ENCODE measurements at regions not wholly inside any gene's neighbourhood (a gene's known extent, or its start where the extent isn't known, plus 50 kb on each side); places are given as distances from the start of the nearest gene placed in this dataset.

DNA sequence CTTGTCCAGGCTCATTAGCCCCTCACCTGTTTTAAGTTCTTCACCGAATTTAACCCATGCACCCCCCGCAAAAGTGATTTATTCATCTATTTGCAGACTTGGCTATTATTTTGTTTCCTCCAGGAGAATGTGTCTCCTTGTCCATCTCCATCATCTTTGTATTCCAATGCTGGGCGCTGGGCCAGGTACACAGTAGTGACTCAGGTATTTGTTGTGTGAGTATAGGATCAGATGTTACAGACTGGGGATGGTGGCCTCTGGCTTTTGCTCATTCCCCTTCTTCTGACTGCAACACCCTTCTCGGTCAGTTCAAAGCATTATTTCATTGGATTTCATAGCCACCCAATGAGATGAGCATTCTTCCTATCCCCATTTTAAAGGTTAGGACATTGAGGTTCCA is 408.2 kb downstream of the MN1 start:
- WGBS (ENCODE audit: extremely low coverage, insufficient read length, low lambda C conversion rate) = no CpG with 5 or more reads among the region's 4 CpGs
- Histone ChIP-seq H3T11ph (ENCODE audit: low read length) (no peak overlapping the region), H3K79me2 (ENCODE audit: insufficient read depth, low read length) (no peaks in the 10 kb centered on the region), H3K23me2 (ENCODE audit: insufficient read length, low read depth, low read length, poor library complexity, severe bottlenecking) (no peaks in the 10 kb centered on the region), H4K91ac (ENCODE audit: insufficient read length, low read depth, low read length) (no peak overlapping the region), H2AFZ (ENCODE audit: low read length) (no peak overlapping the region), H3K14ac (ENCODE audit: insufficient read depth, low read length) (no peak overlapping the region), H2BK15ac (ENCODE audit: low read depth, low read length) (no peak overlapping the region), H4K20me1 (ENCODE audit: control insufficient read depth, insufficient read depth, insufficient read length) (no peaks in the 10 kb centered on the region), H3K9ac (ENCODE audit: extremely low read depth, insufficient read length, low read length) (no peak overlapping the region), H2BK5ac (ENCODE audit: insufficient read length, low read length) (no peak overlapping the region), H3K27me3 (ENCODE audit: insufficient read depth, low read length) (no peaks in the 10 kb centered on the region), H3K27ac (ENCODE audit: insufficient read length, low read depth, low read length) (no peak overlapping the region), H3K18ac (ENCODE audit: insufficient read length, low read depth, low read length) (no peak overlapping the region), H2BK12ac (ENCODE audit: insufficient read length, low read depth, low read length) (no peak overlapping the region), H3K4me2 (ENCODE audit: insufficient read depth, insufficient read length, low read length) (no peak overlapping the region), H3K23ac (ENCODE audit: insufficient read length, low read depth, low read length) (no peak overlapping the region), H3K79me1 (ENCODE audit: insufficient read depth, low read depth, low read length, poor library complexity, severe bottlenecking) (no peaks in the 10 kb centered on the region), H2BK120ac (ENCODE audit: low read depth, low read length, poor library complexity, severe bottlenecking) (no peak overlapping the region), H3K9me3 (ENCODE audit: control insufficient read depth, low read depth, low read length) (no peaks in the 10 kb centered on the region), H3K4me1 (ENCODE audit: insufficient read depth, low read length) (no peaks in the 10 kb centered on the region), H4K8ac (replicated peaks; ENCODE audit: insufficient read length, low read depth, low read length) (no peak overlapping the region), H4K5ac (ENCODE audit: insufficient read length, low read depth, low read length) (no peak overlapping the region), H3K56ac (ENCODE audit: insufficient read length, low read depth, low read length) (no peak overlapping the region), H2BK20ac (ENCODE audit: low read depth, low read length, poor library complexity, severe bottlenecking) (no peak overlapping the region), H2AK5ac (ENCODE audit: insufficient read length, low read length) (no peak overlapping the region), H3K4ac (ENCODE audit: low read depth, low read length) (no peak overlapping the region)
- TF ChIP-seq, protein P1, sequence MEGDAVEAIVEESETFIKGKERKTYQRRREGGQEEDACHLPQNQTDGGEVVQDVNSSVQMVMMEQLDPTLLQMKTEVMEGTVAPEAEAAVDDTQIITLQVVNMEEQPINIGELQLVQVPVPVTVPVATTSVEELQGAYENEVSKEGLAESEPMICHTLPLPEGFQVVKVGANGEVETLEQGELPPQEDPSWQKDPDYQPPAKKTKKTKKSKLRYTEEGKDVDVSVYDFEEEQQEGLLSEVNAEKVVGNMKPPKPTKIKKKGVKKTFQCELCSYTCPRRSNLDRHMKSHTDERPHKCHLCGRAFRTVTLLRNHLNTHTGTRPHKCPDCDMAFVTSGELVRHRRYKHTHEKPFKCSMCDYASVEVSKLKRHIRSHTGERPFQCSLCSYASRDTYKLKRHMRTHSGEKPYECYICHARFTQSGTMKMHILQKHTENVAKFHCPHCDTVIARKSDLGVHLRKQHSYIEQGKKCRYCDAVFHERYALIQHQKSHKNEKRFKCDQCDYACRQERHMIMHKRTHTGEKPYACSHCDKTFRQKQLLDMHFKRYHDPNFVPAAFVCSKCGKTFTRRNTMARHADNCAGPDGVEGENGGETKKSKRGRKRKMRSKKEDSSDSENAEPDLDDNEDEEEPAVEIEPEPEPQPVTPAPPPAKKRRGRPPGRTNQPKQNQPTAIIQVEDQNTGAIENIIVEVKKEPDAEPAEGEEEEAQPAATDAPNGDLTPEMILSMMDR (conservative IDR thresholded peaks at IDR 0.05) = no peak
- H3K4me3 Mint-ChIP-seq = no peak overlapping the region
- no peak for DNase-seq
- peaks cover 3 to 4% of the 10 kb centered on the region in 2 experiments; a peak in 3 of 4 replicates for H3K4me1 Mint-ChIP-seq
- H3K36me3 Mint-ChIP-seq (ENCODE audit: insufficient read depth in 1 of 3, low read depth in 3 of 3) = no peaks in the 10 kb centered on the region
- H3K27me3 Mint-ChIP-seq (ENCODE audit: low read depth) = peaks cover 21% of the 10 kb centered on the region; the same call in 1 of the 2 replicates
- H3K27ac Mint-ChIP-seq = no peak overlapping the region
- no peaks in the 10 kb centered on the region for H3K9me3 Mint-ChIP-seq
